ENCODE measurements at regions not wholly inside any gene's neighbourhood (a gene's known extent, or its start where the extent isn't known, plus 50 kb on each side); places are given as distances from the start of the nearest gene placed in this dataset.

DNA sequence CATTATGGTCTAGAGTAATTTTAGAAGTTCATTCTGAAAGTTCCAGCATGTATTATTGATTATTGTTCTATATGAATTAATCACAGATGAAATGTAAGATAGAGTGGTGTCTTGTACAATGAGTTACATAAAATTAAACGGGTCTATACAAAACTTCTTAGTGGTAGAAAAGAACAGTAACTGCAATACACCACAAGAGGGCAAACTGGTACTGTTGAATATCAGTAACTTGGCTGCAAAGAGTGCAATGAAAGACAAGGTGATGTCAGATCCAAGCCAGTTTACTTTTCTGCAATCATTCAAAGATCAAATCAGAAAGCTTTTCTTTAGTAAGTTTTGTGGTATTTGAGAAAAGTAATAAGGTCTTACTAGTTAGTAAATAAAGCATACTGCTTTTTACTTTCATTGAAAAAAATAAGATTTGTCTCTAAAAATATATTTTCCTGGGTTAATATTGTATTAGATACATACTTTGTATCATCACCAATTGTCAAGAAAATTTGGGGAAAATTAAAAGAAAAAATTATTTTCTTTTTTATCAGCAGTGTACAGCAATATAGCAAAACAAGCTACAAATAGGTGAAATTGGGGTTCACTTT, 66.4 kb upstream of the BTG3 start (continued):
- no peak for TF ChIP-seq ZNF561 (CRISPR knock-in tag; conservative IDR thresholded peaks at IDR 0.05)
- TF ChIP-seq, protein P1, sequence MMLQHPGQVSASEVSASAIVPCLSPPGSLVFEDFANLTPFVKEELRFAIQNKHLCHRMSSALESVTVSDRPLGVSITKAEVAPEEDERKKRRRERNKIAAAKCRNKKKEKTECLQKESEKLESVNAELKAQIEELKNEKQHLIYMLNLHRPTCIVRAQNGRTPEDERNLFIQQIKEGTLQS (IDR thresholded peaks at IDR 0.05), result 0 out of 2 replicates have a peak, but pooled peaks have one; percentile 18
- TF ChIP-seq, protein P1 (CRISPR knock-in tag; conservative IDR thresholded peaks at IDR 0.05), result no peak
- TF ChIP-seq, protein P2, sequence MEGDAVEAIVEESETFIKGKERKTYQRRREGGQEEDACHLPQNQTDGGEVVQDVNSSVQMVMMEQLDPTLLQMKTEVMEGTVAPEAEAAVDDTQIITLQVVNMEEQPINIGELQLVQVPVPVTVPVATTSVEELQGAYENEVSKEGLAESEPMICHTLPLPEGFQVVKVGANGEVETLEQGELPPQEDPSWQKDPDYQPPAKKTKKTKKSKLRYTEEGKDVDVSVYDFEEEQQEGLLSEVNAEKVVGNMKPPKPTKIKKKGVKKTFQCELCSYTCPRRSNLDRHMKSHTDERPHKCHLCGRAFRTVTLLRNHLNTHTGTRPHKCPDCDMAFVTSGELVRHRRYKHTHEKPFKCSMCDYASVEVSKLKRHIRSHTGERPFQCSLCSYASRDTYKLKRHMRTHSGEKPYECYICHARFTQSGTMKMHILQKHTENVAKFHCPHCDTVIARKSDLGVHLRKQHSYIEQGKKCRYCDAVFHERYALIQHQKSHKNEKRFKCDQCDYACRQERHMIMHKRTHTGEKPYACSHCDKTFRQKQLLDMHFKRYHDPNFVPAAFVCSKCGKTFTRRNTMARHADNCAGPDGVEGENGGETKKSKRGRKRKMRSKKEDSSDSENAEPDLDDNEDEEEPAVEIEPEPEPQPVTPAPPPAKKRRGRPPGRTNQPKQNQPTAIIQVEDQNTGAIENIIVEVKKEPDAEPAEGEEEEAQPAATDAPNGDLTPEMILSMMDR (IDR thresholded peaks at IDR 0.05 in 2 of 3, conservative IDR thresholded peaks at IDR 0.05 in 1 of 3; ENCODE audit: insufficient read depth in 2 of 3, low read depth in 1 of 3, low read length in 3 of 3), result peak; percentile 62 to 85 (median 65); a peak in 5 of 6 replicates
- TF ChIP-seq, protein P3, sequence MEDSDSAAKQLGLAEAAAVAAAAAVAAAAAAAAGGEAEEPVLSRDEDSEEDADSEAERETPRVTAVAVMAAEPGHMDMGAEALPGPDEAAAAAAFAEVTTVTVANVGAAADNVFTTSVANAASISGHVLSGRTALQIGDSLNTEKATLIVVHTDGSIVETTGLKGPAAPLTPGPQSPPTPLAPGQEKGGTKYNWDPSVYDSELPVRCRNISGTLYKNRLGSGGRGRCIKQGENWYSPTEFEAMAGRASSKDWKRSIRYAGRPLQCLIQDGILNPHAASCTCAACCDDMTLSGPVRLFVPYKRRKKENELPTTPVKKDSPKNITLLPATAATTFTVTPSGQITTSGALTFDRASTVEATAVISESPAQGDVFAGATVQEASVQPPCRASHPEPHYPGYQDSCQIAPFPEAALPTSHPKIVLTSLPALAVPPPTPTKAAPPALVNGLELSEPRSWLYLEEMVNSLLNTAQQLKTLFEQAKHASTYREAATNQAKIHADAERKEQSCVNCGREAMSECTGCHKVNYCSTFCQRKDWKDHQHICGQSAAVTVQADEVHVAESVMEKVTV (CRISPR knock-in tag; IDR thresholded peaks at IDR 0.05), result peak; percentile 84
- 0 out of 2 replicates have a peak, but pooled peaks have one; percentile 15 for TF ChIP-seq ARID2 (IDR thresholded peaks at IDR 0.05)
- no peak for TF ChIP-seq ZNF384 (IDR thresholded peaks at IDR 0.05; ENCODE audit: low read depth, low read length)
- no peak for TF ChIP-seq RAD51 (IDR thresholded peaks at IDR 0.05; ENCODE audit: borderline replicate concordance, low read depth)
- TF ChIP-seq MYBL2 (IDR thresholded peaks at IDR 0.05; ENCODE audit: low read depth), result no peak
- no peak for TF ChIP-seq MYBL2 (CRISPR knock-in tag; IDR thresholded peaks at IDR 0.05; ENCODE audit: borderline replicate concordance)
- TF ChIP-seq, protein P4, sequence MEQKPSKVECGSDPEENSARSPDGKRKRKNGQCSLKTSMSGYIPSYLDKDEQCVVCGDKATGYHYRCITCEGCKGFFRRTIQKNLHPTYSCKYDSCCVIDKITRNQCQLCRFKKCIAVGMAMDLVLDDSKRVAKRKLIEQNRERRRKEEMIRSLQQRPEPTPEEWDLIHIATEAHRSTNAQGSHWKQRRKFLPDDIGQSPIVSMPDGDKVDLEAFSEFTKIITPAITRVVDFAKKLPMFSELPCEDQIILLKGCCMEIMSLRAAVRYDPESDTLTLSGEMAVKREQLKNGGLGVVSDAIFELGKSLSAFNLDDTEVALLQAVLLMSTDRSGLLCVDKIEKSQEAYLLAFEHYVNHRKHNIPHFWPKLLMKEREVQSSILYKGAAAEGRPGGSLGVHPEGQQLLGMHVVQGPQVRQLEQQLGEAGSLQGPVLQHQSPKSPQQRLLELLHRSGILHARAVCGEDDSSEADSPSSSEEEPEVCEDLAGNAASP (IDR thresholded peaks at IDR 0.05), result no peak
- no peak for TF ChIP-seq ZNF707 (CRISPR knock-in tag; conservative IDR thresholded peaks at IDR 0.05)
- TF ChIP-seq, protein P5, sequence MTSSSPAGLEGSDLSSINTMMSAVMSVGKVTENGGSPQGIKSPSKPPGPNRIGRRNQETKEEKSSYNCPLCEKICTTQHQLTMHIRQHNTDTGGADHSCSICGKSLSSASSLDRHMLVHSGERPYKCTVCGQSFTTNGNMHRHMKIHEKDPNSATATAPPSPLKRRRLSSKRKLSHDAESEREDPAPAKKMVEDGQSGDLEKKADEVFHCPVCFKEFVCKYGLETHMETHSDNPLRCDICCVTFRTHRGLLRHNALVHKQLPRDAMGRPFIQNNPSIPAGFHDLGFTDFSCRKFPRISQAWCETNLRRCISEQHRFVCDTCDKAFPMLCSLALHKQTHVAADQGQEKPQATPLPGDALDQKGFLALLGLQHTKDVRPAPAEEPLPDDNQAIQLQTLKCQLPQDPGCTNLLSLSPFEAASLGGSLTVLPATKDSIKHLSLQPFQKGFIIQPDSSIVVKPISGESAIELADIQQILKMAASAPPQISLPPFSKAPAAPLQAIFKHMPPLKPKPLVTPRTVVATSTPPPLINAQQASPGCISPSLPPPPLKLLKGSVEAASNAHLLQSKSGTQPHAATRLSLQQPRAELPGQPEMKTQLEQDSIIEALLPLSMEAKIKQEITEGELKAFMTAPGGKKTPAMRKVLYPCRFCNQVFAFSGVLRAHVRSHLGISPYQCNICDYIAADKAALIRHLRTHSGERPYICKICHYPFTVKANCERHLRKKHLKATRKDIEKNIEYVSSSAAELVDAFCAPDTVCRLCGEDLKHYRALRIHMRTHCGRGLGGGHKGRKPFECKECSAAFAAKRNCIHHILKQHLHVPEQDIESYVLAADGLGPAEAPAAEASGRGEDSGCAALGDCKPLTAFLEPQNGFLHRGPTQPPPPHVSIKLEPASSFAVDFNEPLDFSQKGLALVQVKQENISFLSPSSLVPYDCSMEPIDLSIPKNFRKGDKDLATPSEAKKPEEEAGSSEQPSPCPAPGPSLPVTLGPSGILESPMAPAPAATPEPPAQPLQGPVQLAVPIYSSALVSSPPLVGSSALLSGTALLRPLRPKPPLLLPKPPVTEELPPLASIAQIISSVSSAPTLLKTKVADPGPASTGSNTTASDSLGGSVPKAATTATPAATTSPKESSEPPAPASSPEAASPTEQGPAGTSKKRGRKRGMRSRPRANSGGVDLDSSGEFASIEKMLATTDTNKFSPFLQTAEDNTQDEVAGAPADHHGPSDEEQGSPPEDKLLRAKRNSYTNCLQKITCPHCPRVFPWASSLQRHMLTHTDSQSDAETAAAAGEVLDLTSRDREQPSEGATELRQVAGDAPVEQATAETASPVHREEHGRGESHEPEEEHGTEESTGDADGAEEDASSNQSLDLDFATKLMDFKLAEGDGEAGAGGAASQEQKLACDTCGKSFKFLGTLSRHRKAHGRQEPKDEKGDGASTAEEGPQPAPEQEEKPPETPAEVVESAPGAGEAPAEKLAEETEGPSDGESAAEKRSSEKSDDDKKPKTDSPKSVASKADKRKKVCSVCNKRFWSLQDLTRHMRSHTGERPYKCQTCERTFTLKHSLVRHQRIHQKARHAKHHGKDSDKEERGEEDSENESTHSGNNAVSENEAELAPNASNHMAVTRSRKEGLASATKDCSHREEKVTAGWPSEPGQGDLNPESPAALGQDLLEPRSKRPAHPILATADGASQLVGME (CRISPR knock-in tag; IDR thresholded peaks at IDR 0.05), result no peak
- no peak for TF ChIP-seq PTRF (tag; IDR thresholded peaks at IDR 0.05)
- no peak for TF ChIP-seq CXXC5 (CRISPR knock-in tag; IDR thresholded peaks at IDR 0.05)
- TF ChIP-seq LEF1 (IDR thresholded peaks at IDR 0.05), result no peak
- no peak for TF ChIP-seq MCM7 (IDR thresholded peaks at IDR 0.05)
